HCEC 1CT (cell line): ENCODE measurements at regions not wholly inside any gene's neighbourhood (a gene's known extent, or its start where the extent isn't known, plus 50 kb on each side); places are given as distances from the start of the nearest gene placed in this dataset.
A peak's percentile ranks its signal among the peaks of the same experiment; 100 is the strongest.

Source experiments
- DNase-seq: peaks from one replicate; pipeline ENCODE4 v3.0.0-alpha.2; 2017

DNA sequence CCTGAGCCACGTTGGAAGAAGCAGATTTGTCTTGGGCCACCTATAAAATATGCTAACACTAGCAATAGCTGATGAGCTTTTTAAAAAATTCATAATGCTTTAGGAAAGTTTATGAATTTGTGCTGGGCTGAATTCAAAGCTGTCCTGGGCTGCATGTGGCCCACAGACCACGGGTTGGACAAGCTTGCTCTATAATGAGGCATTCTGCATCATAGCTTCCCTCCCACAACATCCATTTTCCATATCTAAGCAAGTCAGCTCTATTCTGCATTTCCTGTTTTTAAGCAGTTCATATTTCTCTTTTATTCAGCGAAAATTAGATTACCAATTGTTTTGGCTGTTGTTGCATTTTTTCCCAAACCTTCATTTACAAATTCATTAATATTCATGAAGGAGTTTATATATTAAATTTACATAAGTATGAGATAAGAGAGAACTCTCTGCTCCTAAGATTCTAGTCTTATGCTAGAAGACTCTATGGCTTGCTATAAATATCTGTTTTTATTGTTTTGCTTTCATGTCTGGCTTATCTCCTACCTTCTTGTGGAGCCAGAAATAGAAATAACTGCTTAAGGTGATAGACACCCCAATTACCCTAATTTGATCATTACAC, 114.5 kb upstream of the HNRNPA3 start:
- no peak for DNase-seq

DNA sequence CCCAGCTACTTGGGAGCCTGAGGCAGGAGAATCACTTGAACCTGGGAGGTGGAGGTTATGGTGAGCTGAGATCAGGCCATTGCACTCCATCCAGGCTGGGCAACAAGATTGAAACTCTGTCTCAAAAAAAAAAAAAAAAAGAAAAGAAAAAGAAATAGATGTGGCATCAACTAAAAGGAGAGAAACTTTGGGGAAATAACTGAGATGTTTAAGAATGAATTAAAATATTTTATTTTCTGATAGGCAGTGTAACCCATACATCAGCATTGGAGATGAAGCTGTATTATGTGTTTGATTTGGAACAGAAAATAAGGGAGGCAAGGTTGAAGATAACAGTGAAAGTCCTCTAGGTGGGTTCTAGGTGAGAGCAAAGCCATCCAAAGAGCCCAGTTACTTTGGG, 110.7 kb upstream of the HNRNPA3 start:
- DNase-seq, result no peak

DNA sequence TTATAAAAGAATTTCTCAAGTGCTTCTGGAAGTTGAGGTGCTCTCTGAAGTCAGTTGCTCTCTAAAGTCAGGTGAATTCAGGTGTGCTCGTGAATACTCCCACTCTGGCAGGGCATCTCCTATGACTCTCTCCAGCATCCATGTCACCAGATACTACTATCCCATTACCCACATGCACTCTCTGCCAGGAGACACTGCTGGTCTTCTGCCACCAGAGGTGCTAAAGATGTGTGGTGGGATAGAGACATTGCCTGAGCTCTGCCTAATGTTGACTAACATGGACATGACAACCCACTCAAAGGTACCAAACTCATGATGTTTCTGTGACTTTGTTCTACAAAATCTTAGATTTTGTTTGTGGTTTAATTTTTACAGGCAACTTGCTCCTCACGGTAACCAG, 106.4 kb upstream of the HNRNPA3 start:
- no peak for DNase-seq

DNA sequence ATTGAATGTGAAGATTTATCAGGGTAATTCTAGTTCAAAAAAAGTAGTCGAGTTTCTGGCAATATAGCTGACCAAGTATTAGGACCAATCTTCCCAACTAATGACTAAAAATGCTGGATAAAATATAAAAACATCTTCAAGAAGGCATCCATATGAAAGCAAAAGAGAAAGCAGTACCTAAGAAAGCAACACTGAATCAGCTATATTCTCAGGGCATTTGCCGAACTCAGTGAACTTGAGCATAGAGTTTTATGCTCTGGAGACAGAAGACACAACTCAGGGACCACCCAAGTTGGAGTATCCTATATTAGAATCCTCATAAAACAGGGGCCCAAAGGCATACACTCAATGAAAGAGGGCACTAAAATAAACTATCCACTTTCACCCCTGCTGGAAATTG, 103.7 kb upstream of the HNRNPA3 start:
- no peak for DNase-seq

DNA sequence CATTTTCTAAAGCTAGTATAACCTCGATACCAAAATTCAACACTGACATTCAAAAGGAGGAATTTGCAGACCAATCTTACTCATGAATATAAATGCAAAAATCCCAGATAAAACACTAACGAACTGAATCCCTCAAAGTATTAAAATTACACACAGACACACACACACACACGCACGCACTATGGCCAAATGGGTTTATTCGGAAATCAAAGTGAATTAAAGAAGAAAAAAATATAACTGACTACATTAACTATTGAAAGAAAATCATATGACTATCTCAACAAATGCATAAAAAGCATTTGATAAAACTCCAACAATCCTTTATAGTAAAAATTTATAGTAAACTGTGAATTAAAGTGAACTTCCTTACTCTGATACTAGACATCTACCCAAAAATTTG, 97.9 kb upstream of the HNRNPA3 start:
- no peak for DNase-seq

DNA sequence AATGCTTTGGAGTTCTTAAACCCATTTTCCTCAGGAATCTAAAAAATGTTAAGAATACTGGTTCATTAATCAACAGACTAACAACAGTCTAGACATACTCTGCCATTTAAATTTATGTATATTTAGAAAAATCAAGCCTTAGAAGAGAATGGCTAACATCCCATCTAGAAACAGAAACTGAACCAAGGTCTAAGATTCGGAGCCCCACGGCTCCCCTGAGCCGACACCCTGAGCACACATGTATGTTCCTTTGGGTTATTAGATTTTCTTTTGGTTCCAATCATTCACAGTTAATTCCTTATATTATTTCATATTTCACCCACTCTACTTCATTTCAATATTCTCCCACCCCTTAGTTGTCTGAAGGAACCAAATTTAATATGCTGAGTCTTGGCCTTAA, 94.8 kb upstream of the HNRNPA3 start:
- no peak for DNase-seq

DNA sequence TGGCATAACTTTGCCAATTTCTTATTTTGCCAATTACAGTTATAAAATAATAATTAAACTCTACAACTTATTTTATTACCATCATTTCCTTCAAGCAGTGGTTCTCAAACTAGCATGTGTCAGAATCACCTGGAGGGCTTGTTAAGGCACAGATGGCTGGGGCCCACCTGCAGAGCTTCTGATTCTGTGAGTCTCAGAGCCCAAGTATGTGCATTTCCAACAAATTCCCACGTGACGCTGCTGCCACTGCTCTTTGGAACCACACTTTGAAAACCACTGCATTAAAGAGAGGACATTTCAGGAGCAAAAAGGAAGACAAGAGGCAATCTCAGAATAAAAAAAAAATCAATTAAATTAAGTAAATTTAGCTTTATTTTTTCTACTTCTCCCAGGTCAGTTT, 94.0 kb upstream of the HNRNPA3 start:
- DNase-seq, result no peak

DNA sequence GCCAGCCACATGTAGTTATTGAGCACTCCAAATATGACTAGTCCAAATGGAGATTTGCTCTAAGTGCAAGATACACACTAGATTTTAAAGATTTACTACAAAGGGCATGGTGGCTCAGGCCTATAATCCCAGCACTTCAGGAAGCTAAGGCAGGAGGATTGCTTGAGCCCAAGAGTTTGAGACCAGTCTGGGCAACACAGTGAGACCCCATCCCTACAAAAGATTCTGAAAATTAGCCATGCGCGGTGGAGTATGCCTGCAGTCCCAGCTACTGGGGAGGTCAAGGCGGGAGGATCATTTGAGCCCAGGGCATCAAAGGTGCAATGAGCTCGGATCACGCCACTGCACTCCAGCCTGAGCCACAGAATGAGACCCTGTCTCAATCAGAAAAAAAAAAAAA, 93.5 kb upstream of the HNRNPA3 start:
- DNase-seq, result no peak

DNA sequence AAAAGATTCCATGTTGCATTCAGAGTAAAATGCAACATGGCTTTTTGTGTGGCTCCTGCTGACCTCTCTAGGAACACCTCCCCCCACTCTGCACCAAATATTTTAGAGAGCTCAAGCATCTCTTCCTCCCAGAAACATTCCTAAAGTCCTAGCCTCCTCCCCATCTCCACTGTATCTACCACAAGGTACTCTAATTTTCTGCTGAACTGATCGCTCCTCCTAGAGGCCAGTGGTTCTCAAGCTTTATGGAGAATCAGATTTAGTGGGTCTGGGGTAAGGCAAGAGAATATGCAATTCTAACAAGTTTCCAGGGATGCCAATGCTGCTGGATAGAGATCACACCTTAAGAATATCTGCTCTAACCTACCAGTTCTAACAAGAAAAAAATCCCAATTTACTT, 89.5 kb upstream of the HNRNPA3 start:
- DNase-seq, result no peak

DNA sequence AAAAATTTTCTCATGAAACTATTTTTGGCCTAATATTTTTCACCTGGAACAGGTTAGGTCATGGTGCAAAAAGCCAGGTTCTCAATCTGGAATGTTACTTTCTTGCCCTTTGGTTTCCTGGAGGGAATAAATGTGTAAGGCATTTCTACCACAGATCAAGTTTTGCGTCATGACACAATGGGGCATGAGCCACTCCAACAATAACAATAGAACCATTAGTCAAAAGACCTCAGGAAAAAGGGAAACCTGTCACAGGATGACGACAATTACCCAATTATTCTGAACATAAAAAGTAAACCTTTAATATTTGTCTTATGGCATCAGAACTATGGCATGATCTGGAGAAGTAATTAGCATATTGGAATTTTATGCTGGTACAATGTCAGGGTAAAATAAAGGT, 88.2 kb upstream of the HNRNPA3 start:
- no peak for DNase-seq

DNA sequence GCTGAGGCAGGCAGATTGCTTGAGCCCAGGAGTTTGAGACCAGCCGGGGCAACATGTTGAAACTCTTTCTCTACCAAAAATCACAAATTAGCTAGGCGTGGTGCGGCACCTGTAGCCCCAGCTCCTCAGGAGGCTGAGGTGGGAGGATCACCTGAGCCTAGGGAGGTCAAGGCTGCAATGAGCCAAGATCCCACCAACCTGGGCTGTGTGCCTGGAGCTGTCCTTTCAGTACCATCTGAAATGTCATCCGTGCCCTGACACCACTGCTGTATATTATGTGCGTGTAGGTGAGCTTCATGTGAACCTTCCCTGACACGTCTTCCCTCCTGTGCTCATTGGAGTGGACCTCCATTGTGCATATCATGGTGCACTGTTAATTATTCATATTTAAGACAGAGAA, 84.8 kb upstream of the HNRNPA3 start:
- DNase-seq, result no peak

DNA sequence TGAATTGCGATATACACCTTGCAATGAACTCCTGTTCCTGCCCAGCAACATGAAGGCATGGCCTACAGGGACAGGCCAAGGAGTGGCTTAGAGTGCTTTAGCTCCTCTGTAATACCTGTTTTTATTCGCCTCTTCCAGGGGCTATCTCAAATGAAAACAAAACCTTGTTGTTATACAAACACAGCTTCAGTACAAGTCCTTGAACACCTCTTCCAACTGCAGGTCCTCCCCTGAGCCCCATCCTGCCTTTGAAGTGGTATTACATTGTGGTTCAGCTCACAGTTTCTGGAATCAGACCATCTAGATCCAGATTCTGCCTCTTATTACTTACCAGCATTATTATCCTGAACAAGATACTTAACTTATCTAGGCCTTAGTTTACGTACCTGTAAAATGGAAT, 83.0 kb upstream of the HNRNPA3 start:
- no peak for DNase-seq

DNA sequence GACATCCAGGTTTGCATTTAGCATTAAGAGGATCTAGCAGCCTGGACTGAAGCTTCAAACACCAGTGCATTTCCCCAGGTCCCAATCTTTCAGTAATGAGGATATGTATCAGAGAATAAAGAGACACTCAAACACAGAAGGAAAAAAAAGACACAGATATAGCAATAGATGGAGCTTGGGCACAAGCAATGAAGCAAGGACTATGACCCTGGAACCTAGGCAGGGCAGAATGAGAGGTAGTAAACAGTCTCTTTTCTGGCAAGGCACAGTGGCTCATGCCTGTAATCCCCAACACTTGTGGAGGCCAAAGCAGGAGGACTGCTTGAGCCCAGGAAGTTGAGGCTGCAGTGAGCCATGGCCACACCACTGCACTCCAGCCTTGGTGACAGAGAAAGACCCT, 80.7 kb upstream of the HNRNPA3 start:
- DNase-seq, result no peak

DNA sequence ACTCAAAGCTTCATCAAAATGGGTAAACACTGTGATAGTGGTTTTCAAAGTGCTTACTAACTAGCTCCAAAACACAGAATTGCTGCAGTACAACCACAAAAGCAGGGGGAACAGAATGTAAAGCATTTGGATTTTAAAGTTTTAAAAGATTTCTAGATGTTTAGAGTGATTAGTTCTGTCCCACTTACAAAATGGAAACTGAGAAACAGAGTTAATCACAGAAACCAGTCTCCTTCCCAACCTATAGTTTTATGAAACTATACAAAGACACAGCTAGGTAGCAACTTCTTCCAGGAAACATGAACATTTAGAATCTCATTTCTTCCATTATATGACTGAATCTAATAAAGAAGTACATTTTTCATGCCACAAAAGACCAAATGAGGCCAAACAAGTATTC, 73.8 kb upstream of the HNRNPA3 start:
- DNase-seq, result no peak

DNA sequence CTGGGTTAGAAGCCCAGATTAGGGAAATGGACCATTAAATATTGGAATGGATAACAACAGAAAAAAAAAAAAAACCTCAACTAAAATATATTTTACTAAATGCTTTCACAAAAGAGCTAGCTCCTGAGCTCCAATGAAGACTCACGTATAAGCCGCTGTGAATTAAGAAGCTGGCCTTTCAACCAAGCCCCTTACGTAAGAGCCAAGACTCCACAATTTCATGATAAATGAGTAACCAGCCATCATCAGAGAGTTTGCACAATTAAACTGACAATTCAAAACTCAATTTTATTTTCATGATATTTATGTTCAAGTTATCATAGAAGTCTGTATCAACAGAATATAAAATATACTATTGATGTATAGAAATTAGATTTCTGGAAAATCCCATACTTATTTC, 70.7 kb upstream of the HNRNPA3 start:
- DNase-seq, result no peak

DNA sequence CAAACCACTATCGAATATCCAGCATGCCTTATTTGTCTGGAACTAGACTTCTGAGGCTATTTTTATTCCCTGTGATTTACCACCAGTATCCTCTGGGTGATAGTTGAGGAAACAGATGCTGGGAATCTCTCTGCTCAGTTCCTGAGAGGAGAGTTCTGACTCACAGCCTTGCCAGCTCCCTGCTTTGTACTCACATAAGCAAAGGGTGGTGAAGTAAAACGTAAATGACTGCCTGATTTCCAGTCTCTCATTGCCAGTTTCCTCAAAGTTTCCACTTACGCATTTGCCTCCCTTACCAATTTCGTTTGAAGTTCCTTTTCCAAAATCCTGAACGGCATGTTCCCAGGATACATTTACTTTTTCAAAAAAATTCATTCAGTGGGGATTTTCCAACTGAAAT, 69.2 kb upstream of the HNRNPA3 start:
- peak; percentile 68 for DNase-seq

DNA sequence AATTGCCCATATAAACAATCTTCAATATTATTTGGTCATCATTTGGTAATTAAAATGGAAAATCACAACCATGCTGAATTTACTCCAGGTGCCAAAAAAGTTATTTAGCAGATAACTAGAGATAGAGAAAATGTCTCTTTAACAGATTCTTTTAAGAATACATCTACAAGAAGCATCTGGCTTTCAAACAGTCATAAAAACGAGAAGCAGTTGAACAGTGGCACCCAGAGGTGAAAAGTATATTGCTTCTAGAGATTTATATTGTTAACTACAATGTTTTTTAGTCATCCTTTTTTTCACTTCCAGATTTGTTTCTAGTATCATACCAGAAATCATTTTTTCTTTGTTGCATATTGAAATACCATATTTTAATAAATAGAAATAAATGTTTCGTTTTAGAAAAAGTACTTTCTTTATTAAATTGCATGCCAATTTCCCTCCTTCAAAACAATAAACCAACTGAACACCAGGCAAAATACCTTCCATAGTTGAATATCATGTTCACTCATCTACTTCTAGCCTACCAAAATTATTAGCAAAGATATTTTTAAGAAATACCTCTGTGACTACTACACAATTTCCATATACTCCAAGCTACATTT, 65.4 kb upstream of the HNRNPA3 start:
- peak; percentile 67 for DNase-seq

DNA sequence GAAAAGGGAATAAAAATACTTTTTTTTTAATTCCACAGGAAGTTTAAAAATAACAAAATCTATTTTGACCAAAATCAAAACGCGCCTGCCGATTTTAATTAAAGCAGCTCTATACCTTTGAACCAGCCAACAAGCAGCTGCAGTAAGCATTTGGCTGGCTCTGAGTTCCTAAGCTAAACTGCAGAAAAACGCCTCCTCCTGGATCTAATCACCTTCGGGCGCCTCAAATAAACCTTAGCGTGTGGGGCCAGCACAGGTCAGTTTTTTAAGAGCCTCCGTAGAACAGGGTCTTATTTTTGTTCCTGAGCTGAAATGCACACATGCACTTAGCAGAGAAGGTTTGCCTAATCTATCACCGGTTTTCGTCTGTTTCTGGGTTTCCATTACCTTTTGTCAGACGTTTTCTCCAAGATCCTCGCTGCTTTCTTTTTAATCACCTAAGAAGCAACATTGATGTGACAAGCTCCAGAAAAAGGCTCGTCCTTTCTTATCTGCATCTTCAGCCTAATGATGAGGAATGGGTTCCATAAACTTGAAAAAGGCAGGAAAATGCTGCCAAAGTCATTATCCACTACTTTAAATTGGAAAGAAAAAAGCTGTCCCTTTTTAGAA, 64.7 kb upstream of the HNRNPA3 start:
- DNase-seq, result no peak

DNA sequence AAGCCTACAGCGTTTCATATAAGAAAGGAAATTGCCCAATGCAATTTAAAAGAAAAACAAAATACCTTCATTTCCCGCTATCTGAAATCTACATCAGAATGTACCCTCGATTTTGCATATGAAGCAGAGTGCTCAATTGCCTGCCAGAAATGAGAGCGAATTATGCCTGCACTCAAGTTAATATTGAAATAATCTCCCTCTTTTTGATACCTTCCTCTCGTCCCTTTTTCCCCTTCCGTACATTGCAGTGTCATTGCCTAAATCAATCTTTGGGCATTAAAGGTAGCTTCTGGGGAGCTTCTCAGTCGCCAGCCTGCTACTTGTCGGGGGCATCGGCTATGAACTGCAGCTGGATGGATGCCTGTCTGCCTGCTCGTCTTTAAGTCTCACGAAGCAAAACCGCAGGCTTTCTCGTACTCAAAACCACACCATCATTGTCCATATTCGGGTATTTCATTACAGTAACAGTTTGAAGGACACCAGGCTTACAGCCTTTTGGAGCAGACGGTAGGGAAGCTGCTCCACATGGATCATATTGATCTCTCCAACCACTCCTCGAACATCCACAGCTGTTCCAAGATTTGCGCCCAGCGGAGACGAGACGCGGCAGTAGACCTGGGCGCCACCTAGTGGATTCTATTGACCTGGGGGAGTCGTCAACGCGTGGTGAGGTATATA, 64.0 kb upstream of the HNRNPA3 start:
- peak; percentile 72 for DNase-seq

DNA sequence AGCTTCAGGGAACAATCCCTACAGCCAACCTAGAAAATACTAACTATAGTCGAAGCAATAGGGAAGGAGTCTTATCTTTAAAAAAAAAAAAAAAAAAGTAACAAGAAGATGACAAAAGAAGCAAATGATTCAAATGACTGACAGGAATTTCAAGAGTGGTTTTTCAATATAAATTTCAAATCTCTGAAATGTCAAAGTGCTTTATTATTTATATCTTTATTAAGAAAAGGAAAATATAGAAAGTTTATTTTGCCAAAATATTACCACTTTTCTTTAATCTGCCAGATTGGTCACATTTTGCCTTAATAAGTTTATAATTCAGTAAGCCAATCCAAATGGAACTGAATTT, 63.5 kb upstream of the HNRNPA3 start:
- DNase-seq, result no peak

DNA sequence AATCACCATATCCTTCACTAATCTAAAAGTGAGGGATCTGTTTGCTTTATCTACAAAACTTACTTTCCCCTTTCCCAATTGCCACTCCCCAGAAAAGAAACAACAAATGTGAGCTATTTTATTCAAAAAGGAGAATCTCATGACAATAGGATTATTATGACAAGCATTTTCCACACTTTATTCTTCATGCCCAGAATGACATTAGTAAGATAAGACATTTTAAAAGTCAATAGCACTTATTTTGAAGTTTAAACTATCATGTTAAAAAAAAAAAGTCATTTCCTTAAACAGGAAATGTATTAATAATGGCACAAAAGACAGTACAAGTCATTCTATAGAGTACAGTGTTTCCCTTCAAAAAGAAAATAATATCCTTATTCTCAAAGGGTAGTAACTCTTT, 58.8 kb upstream of the HNRNPA3 start:
- DNase-seq, result no peak

DNA sequence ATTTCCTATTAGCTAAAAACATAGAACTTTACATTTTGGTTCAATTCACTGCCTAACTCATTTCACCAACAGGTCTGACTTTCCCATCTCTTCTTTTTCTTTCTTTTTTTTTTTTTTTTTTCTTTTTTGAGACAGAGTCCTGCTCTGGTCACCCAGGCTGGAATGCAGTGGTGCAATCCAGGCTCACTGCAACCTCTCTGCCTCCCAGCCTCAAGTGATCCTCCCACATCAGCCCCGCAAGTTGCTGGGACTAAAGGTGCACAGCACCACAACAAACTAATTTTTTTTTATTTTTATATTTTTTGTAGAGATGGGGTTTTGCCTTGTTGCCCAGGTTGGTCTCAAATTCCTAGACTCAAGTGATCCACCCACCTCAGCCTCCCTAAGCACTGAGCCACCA, 57.8 kb upstream of the HNRNPA3 start:
- DNase-seq, result no peak

DNA sequence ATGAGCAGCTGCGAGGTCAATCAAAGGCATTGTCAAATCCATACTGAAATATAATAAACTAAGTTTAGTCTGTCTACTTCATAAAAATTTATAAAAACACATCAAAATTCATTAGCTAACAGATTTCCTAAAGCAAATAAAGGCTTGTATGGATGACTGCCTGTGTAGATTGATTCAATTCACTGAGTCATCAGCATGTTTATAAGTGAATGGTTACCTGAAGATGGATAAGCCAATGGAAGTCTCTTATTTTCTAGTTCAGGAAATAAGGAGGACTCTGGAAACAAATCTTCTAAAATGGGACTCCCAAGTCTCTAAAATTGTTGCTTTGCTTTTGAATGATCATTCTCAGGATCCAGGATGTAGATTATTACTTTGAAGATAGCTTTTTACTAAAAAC, 57.0 kb upstream of the HNRNPA3 start:
- DNase-seq, result no peak

DNA sequence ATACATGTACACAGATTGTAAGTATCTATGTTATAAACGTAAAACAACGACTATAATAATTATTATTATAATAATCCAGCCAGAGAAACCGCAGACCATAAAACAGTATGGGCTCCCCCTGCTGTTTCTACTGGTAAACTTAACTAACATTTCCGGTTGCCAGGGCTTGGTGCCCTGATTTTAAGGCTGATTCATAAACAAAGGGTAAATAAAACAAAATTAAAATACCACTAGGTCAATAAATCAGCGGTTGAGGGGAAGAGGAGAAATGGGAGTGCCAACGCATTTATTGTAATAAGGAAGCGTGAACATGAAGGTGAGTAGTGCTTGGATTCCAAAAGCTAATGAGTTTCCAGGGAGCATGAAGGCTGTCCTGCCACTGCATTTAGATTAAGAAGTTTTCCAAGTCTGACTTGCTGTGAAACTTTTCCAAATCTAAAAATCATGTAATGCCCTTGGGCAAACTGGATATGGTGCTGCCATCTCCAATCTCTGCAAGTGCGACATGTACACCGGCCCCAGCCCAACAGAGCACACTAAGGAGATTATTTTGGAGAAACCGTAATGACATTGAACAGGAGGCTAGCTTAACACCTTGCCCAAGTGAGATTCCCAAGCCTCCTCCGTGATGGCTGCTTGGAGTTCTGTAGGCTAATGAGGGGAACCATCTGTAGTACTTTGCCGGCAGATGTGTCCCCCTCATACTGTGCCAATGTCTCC, 50.7 kb upstream of the HNRNPA3 start:
- peak; percentile 56 for DNase-seq
